Lower leg skin (tissue), 3 donors: ENCODE measurements at regions not wholly inside any gene's neighbourhood (a gene's known extent, or its start where the extent isn't known, plus 50 kb on each side); places are given as distances from the start of the nearest gene placed in this dataset.

ENCODE experiments used
- POLR2A ChIP-seq, 2 donors: fragments of 450-650 bp; IDR thresholded peaks; one replicate each; pipeline ENCODE4 v1.6.1; 2016 to 2017; ENCODE audit warnings: antibody characterized with exemption in 2 of 2, mild to moderate bottlenecking in 1 of 2, moderate library complexity in 1 of 2
- TF ChIP-seq, protein P1 (sequence below), 3 donors: fragments of 450-650 bp; IDR thresholded peaks; one replicate each; pipeline ENCODE4 v1.5.1; 2016; ENCODE audit warnings: antibody characterized with exemption in 3 of 3, mild to moderate bottlenecking in 3 of 3, moderate library complexity in 2 of 3

DNA sequence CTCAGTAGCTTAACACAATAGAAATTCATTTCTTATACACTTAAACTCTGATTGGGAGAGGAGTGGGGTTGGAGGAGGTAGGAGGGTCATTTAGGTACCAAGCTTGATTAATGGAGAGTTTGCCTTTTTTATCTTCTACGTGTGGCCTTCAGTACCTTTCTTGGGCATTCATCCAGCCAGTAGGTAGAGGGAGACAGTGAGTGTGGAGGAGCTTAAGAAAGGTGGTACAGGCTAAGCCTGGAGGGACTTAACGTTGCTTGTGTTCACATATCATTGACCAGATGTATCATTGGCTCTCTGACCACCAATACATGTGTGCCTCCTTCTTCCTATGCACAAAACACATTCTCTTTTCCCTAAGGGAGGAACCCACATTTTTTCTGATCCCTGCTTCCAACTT is 232.9 kb upstream of the CRY1 start:
- TF ChIP-seq, protein P1, sequence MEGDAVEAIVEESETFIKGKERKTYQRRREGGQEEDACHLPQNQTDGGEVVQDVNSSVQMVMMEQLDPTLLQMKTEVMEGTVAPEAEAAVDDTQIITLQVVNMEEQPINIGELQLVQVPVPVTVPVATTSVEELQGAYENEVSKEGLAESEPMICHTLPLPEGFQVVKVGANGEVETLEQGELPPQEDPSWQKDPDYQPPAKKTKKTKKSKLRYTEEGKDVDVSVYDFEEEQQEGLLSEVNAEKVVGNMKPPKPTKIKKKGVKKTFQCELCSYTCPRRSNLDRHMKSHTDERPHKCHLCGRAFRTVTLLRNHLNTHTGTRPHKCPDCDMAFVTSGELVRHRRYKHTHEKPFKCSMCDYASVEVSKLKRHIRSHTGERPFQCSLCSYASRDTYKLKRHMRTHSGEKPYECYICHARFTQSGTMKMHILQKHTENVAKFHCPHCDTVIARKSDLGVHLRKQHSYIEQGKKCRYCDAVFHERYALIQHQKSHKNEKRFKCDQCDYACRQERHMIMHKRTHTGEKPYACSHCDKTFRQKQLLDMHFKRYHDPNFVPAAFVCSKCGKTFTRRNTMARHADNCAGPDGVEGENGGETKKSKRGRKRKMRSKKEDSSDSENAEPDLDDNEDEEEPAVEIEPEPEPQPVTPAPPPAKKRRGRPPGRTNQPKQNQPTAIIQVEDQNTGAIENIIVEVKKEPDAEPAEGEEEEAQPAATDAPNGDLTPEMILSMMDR (IDR thresholded peaks at IDR 0.05) = no peak
- no peak for TF ChIP-seq POLR2A (IDR thresholded peaks at IDR 0.05)
